ENCODE measurements at regions not wholly inside any gene's neighbourhood (a gene's known extent, or its start where the extent isn't known, plus 50 kb on each side); places are given as distances from the start of the nearest gene placed in this dataset.

DNA sequence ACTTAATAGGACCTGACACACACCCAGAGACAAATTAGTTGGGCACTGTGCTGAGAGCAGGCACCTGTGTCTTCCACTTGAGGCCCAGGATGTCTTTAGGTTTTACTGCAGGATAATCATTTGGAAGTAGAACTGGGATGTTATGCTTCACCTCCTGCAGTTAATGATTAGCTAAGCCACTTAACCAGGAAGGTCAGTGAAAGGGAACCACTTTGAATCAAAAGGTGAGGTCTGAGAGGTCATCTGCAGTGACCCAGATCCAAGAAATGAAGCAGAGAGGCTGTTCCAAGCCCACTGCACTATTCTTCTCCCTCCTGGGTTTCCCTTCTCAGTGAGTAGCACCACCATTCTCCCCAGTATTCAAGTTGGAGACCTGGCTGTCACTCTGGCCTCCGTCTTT, 110.5 kb downstream of the SNX18 start:
- TF ChIP-seq GATA2 (IDR thresholded peaks at IDR 0.05; ENCODE audit: low read depth, low read length): no peak
- no peak for TF ChIP-seq GATA3 (IDR thresholded peaks at IDR 0.05; ENCODE audit: low read depth, low read length)
